Small intestine (tissue), 7 donors: ENCODE measurements at regions not wholly inside any gene's neighbourhood (a gene's known extent, or its start where the extent isn't known, plus 50 kb on each side); places are given as distances from the start of the nearest gene placed in this dataset.
A peak's percentile ranks its signal among the peaks of the same experiment; 100 is the strongest.

Experiments used
- DNase-seq, 2 donors: peaks; one replicate each; pipeline versions ENCODE4 v3.0.0 to v3.0.0-alpha.2; 2013
- FAIRE-seq: peaks from 2 replicates; lab custom pipeline; 2012; peaks lifted over from hg19 to GRCh38; lab: Jason Lieb, UNC
- H3K27ac ChIP-seq, 3 donors: one replicate each; pipeline ENCODE4 v1.5.1; 2013; ENCODE audit warnings: low read length in 2 of 3, mild to moderate bottlenecking in 2 of 3, control low read depth in 1 of 3, inconsistent platforms in 1 of 3, low read depth in 1 of 3, moderate library complexity in 1 of 3
- H3K27me3 ChIP-seq, 3 donors: one replicate each; pipeline ENCODE4 v1.6.1; 2013; ENCODE audit warnings: low read length in 3 of 3, inconsistent platforms in 1 of 3; ENCODE audit not compliant: control insufficient read depth in 3 of 3, insufficient read depth in 3 of 3
- H3K36me3 ChIP-seq, 3 donors: one replicate each; pipeline ENCODE4 v1.6.1; 2013; ENCODE audit warnings: low read length in 3 of 3, inconsistent platforms in 1 of 3, low read depth in 1 of 3, mild to moderate bottlenecking in 1 of 3, moderate library complexity in 1 of 3; ENCODE audit not compliant: control insufficient read depth in 3 of 3, insufficient read depth in 2 of 3
- H3K4me1 ChIP-seq, 3 donors: one replicate each; pipeline ENCODE4 v1.6.1; 2013; ENCODE audit warnings: low read length in 2 of 3, inconsistent platforms in 1 of 3, low read depth in 1 of 3, mild to moderate bottlenecking in 1 of 3, moderate library complexity in 1 of 3; ENCODE audit not compliant: control insufficient read depth in 3 of 3, insufficient read depth in 2 of 3
- H3K4me3 ChIP-seq, 3 donors: one replicate each; pipeline ENCODE4 v1.5.1; 2013; ENCODE audit warnings: low read length in 3 of 3, control low read depth in 1 of 3, inconsistent platforms in 1 of 3, low read depth in 1 of 3, mild to moderate bottlenecking in 1 of 3, moderate library complexity in 1 of 3
- H3K9me3 ChIP-seq, 2 donors: one replicate each; pipeline ENCODE4 v1.6.1; 2013; ENCODE audit warnings: low read depth in 1 of 2, low read length in 1 of 2; ENCODE audit not compliant: control insufficient read depth in 2 of 2, insufficient read depth in 1 of 2
- WGBS, 3 donors: extraction: QIAGEN DNeasy Blood & Tissue Kit; methylation state at CpG; one replicate each; pipeline ENCODE4 v1.1.7; 2013; 5-methylcytosine and 5-hydroxymethylcytosine counted together
- donor health status: healthy with polysubstance abuse.
- donor health status: control.
- donor health status: control.
- donor health status: Bipolar disorder and iron deficiency.
- donor health status: healthy.

DNA sequence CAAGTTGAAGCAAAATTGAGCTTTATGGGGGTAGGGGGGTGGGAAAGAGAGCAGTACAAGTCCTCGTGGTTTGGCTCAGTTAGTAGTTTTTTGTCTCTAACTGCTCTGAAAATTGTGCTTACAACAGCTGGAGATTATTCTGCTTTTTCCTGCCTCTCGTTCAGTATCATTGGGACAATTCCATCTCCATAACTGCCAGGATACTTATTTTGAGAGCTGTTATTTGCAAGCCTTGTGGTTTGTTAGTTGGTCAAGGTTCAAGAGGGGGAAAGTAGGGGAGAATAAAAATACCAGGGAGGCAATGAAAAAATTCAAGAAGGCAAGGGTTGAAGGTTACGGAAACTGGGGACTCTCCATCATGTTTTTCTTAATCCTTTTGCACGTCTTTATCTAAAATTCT, 811.8 kb upstream of the ADGRL2 start:
- FAIRE-seq = no peak
- no peak overlapping the region for H3K27ac ChIP-seq
- no peaks in the 10 kb centered on the region for H3K9me3 ChIP-seq
- no peaks in the 10 kb centered on the region for H3K27me3 ChIP-seq
- no peaks in the 10 kb centered on the region for H3K4me1 ChIP-seq
- no peak for DNase-seq
- no peak overlapping the region for H3K4me3 ChIP-seq
- WGBS, 3 donors = 64 to 71% (median 66%) methylated on average over 4 of the region's 4 CpGs
- no peaks in the 10 kb centered on the region for H3K36me3 ChIP-seq

GRCh38 chr1:80987824-80988223, 812.9 kb upstream of the ADGRL2 start:
- no peak overlapping the region for H3K27ac ChIP-seq
- no peaks in the 10 kb centered on the region for H3K9me3 ChIP-seq
- no peak overlapping the region for H3K4me3 ChIP-seq
- DNase-seq = peak in 1 of 2 donors; percentile 45
- H3K27me3 ChIP-seq = no peaks in the 10 kb centered on the region
- FAIRE-seq = no peak
- no peaks in the 10 kb centered on the region for H3K36me3 ChIP-seq
- H3K4me1 ChIP-seq = no peaks in the 10 kb centered on the region
- WGBS, 3 donors = 55 to 75% (median 57%) methylated on average over 1 of the region's 1 CpG

- Histone ChIP-seq H3K4me1 (no peaks in the 10 kb centered on the region), H3K27ac (no peak overlapping the region), H3K4me3 (no peak overlapping the region), H3K9me3 (no peaks in the 10 kb centered on the region), H3K27me3 (no peaks in the 10 kb centered on the region), H3K36me3 (no peaks in the 10 kb centered on the region)
- DNase-seq (no peak), FAIRE-seq (no peak)
- WGBS, 3 donors = 65 to 87% (median 85%) methylated on average over 2 of the region's 2 CpGs
These were observed 813.6 kb upstream of the ADGRL2 start for GRCh38 chr1:80987106-80987505.

DNA sequence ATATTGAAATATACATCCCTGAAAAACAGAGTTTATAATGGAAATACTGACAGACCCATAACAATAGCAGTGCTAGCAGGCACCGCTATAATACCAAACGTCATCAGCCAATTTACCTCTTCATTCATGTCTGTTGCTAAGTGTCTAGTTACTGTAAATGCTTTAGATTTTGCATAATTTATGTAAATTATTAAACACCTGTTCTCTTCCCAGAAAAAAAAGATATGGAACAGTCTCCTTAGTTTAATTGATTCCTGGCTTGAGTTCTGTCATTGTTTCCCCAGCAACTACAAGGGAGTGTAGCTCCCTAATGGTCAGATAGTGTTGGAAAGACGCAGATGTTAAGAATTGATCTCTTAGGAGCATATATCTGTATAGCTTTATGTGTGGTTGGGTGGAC, 817.9 kb upstream of the ADGRL2 start:
- 77 to 90% (median 89%) methylated on average over 3 of the region's 3 CpGs for WGBS, 3 donors
- Histone ChIP-seq H3K9me3 (no peaks in the 10 kb centered on the region), H3K4me1 (no peaks in the 10 kb centered on the region), H3K4me3 (no peak overlapping the region), H3K27me3 (no peaks in the 10 kb centered on the region), H3K36me3 (no peaks in the 10 kb centered on the region), H3K27ac (no peak overlapping the region)
- no peak for FAIRE-seq
- DNase-seq = no peak

GRCh38 chr1:80973101-80973500, 827.6 kb upstream of the ADGRL2 start:
- Histone ChIP-seq H3K27ac (no peak overlapping the region), H3K9me3 (no peaks in the 10 kb centered on the region), H3K4me1 (peaks cover 0 to 2% (median 0%) of the 10 kb centered on the region in 3 donors), H3K4me3 (no peak overlapping the region), H3K27me3 (no peaks in the 10 kb centered on the region), H3K36me3 (no peaks in the 10 kb centered on the region)
- WGBS, 3 donors = 91 to 93% (median 92%) methylated on average over 3 of the region's 3 CpGs
- DNase-seq (no peak), FAIRE-seq (no peak)

DNA sequence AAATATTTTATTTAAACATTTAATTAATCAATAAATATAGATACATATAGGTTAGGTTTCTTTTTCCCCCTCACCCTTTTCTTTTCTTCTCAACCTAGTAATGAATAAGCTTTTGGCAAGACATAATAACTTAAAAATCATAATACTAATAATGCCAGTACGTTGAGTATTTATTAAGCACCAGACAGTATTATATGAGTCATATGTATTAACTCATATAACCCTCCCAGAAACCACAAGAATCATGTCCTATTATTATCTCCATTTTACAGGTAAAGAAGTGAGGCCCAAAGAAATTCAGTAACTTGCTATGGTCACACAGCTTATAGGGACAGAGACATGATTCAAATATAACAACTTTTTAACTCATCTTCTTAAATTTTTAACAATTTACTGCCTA, 834.5 kb upstream of the ADGRL2 start:
- Histone ChIP-seq H3K36me3 (no peaks in the 10 kb centered on the region), H3K27me3 (no peaks in the 10 kb centered on the region), H3K4me3 (no peak overlapping the region), H3K27ac (no peak overlapping the region), H3K9me3 (no peaks in the 10 kb centered on the region), H3K4me1 (no peaks in the 10 kb centered on the region)
- no peak for FAIRE-seq
- 71 to 82% (median 77%) methylated on average over 1 of the region's 1 CpG for WGBS, 3 donors
- DNase-seq = no peak

- no peak overlapping the region for H3K27ac ChIP-seq
- DNase-seq (no peak), FAIRE-seq (no peak)
- H3K4me3 ChIP-seq = no peak overlapping the region
- H3K36me3 ChIP-seq = no peaks in the 10 kb centered on the region
- no peaks in the 10 kb centered on the region for H3K4me1 ChIP-seq
- H3K27me3 ChIP-seq = no peaks in the 10 kb centered on the region
- H3K9me3 ChIP-seq = no peaks in the 10 kb centered on the region
- WGBS, 3 donors = 92 to 98% (median 94%) methylated on average over 1 of the region's 1 CpG
These were observed 838.2 kb upstream of the ADGRL2 start for GRCh38 chr1:80962564-80962963.

- FAIRE-seq = no peak
- Histone ChIP-seq H3K9me3 (no peaks in the 10 kb centered on the region), H3K27me3 (no peaks in the 10 kb centered on the region), H3K36me3 (no peaks in the 10 kb centered on the region), H3K4me3 (no peak overlapping the region), H3K27ac (no peak overlapping the region), H3K4me1 (no peaks in the 10 kb centered on the region)
- 76 to 85% (median 83%) methylated on average over 5 of the region's 5 CpGs for WGBS, 3 donors
- no peak for DNase-seq
These were observed 839.1 kb upstream of the ADGRL2 start for GRCh38 chr1:80961464-80962190.

DNA sequence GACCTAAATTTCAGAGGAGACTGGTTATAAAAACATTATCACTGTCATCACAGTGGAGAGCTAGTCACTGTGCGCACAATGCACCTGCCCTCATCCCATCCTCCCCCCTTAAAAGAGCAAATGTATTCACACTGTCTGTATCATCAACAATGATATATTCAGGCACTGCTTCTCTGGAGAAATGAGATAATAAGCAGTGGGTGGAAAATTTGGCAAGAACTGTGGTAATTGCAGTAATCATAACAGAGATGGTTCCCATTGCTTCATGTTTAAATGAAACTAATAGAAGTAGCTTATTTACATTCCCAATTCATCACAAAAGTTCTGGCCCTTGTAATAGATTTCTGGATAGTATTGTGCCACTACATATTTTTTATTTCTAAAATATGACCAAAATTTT, 867.4 kb upstream of the ADGRL2 start:
- H3K27me3 ChIP-seq = no peaks in the 10 kb centered on the region
- peaks cover 2 to 8% of the 10 kb centered on the region in 2 donors for H3K9me3 ChIP-seq
- no peaks in the 10 kb centered on the region for H3K4me1 ChIP-seq
- no peak overlapping the region for H3K4me3 ChIP-seq
- WGBS, 3 donors = 92 to 95% (median 92%) methylated on average over 1 of the region's 1 CpG
- no peaks in the 10 kb centered on the region for H3K36me3 ChIP-seq
- no peak overlapping the region for H3K27ac ChIP-seq
- FAIRE-seq = no peak
- DNase-seq = no peak
